ENCODE measurements at regions not wholly inside any gene's neighbourhood (a gene's known extent, or its start where the extent isn't known, plus 50 kb on each side); places are given as distances from the start of the nearest gene placed in this dataset.

DNA sequence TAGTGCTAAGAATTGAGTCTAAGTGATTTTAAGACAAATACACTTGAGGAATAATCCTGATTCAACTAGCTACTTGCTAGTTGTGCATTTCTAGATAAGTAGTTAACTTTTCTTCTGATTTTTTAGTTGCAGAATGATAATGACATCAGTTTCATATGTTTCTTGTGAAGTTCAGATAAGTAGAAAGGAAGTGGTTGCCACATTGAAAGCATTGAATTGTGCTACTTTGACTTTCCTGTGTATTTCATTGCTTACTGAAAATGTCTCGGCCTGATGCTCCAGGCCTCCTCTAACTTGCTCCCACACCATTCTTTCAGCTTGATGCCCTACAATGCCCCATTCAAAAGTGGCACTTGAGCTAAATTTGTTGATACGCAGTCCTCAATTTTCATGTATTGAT, 980.0 kb downstream of the TMTC2 start:
- H3K4me1 ChIP-seq (ENCODE audit: control insufficient read depth in 2 of 2, insufficient read depth in 2 of 2, low read length in 2 of 2), result no peaks in the 10 kb centered on the region
- DNase-seq (no peak), ATAC-seq (no peak)
- Mint-ChIP-seq H3K9me3 (peaks cover 0 to 6% (median 0%) of the 10 kb centered on the region in 11 donors), H3K4me1 (no peaks in the 10 kb centered on the region), H3K27me3 (no peaks in the 10 kb centered on the region), H3K36me3 (no peaks in the 10 kb centered on the region), H3K4me3 (no peak overlapping the region), H3K27ac (no peak overlapping the region)
- CTCF ChIA-PET, result no interaction called here
- no peaks in the 10 kb centered on the region for H3K27me3 ChIP-seq (ENCODE audit: control insufficient read depth in 2 of 2, insufficient read depth in 2 of 2, low read length in 2 of 2)
- no peaks in the 10 kb centered on the region for H3K9me3 ChIP-seq (ENCODE audit: control insufficient read depth in 2 of 3, low read length in 3 of 3)
- POLR2A ChIA-PET, result no interaction called here
- no peaks in the 10 kb centered on the region for H3K36me3 ChIP-seq (ENCODE audit: control insufficient read depth in 2 of 3, insufficient read depth in 3 of 3, low read length in 3 of 3)
- intact Hi-C loops (cut with micrococcal nuclease), result no loop called here
- no peak overlapping the region for H3K27ac ChIP-seq (ENCODE audit: low read depth, low read length)
- H3K4me3 ChIP-seq (ENCODE audit: low read length), result no peak overlapping the region

- Mint-ChIP-seq H3K4me3 (no peak overlapping the region), H3K36me3 (no peaks in the 10 kb centered on the region), H3K27me3 (no peaks in the 10 kb centered on the region), H3K4me1 (no peaks in the 10 kb centered on the region), H3K9me3 (peaks cover 0 to 7% (median 0%) of the 10 kb centered on the region in 11 donors), H3K27ac (no peak overlapping the region)
- CTCF ChIA-PET, result no interaction called here
- Histone ChIP-seq H3K27ac (ENCODE audit: low read depth, low read length) (no peak overlapping the region), H3K4me1 (ENCODE audit: control insufficient read depth in 2 of 2, insufficient read depth in 2 of 2, low read length in 2 of 2) (no peaks in the 10 kb centered on the region), H3K36me3 (ENCODE audit: control insufficient read depth in 2 of 3, insufficient read depth in 3 of 3, low read length in 3 of 3) (no peaks in the 10 kb centered on the region), H3K9me3 (ENCODE audit: control insufficient read depth in 2 of 3, low read length in 3 of 3) (no peaks in the 10 kb centered on the region), H3K4me3 (ENCODE audit: low read length) (no peak overlapping the region), H3K27me3 (ENCODE audit: control insufficient read depth in 2 of 2, insufficient read depth in 2 of 2, low read length in 2 of 2) (no peaks in the 10 kb centered on the region)
- intact Hi-C loops (cut with micrococcal nuclease), result no loop called here
- DNase-seq (no peak), ATAC-seq (no peak)
- POLR2A ChIA-PET, result no interaction called here
Observed at GRCh38 chr12:83665634-83666218, 979.0 kb downstream of the TMTC2 start.

DNA sequence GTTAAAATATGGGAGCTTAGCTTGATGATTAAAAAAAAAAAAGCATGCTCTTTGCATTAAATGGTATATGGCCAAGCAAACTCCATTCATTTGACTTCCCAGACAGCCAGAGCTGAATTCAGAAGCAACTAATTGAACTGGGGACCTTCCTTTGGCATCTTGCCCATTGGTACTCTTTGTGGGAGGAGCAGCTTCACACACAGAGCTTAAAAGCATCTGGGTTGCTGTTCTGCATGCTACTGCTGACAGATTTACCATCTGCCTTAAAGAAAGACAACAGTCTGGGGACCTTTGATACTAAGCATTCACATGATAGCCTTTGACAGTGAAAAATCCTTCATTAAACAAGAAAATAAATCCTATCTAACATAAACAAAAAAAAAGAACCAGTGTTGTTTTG, 977.9 kb downstream of the TMTC2 start:
- DNase-seq, result no peak
- Histone ChIP-seq H3K4me1 (ENCODE audit: control insufficient read depth in 2 of 2, insufficient read depth in 2 of 2, low read length in 2 of 2) (no peaks in the 10 kb centered on the region), H3K27ac (ENCODE audit: low read depth, low read length) (no peak overlapping the region), H3K9me3 (ENCODE audit: control insufficient read depth in 2 of 3, low read length in 3 of 3) (no peaks in the 10 kb centered on the region), H3K27me3 (ENCODE audit: control insufficient read depth in 2 of 2, insufficient read depth in 2 of 2, low read length in 2 of 2) (no peaks in the 10 kb centered on the region), H3K36me3 (ENCODE audit: control insufficient read depth in 2 of 3, insufficient read depth in 3 of 3, low read length in 3 of 3) (no peaks in the 10 kb centered on the region), H3K4me3 (ENCODE audit: low read length) (no peak overlapping the region)
- no peak overlapping the region for H3K4me3 Mint-ChIP-seq
- H3K27me3 Mint-ChIP-seq, result no peaks in the 10 kb centered on the region
- ChIA-PET CTCF (no interaction called here), POLR2A (no interaction called here)
- no peak for ATAC-seq
- H3K36me3 Mint-ChIP-seq, result no peaks in the 10 kb centered on the region
- H3K9me3 Mint-ChIP-seq, result peaks cover 0 to 7% (median 0%) of the 10 kb centered on the region in 11 donors
- H3K27ac Mint-ChIP-seq, result no peak overlapping the region
- no peaks in the 10 kb centered on the region for H3K4me1 Mint-ChIP-seq
- intact Hi-C loops (cut with micrococcal nuclease), result no loop called here

- ChIA-PET CTCF (no interaction called here), POLR2A (no interaction called here)
- no peak overlapping the region for H3K4me3 Mint-ChIP-seq
- Histone ChIP-seq H3K27ac (ENCODE audit: low read depth, low read length) (no peak overlapping the region), H3K4me1 (ENCODE audit: control insufficient read depth in 2 of 2, insufficient read depth in 2 of 2, low read length in 2 of 2) (no peaks in the 10 kb centered on the region), H3K9me3 (ENCODE audit: control insufficient read depth in 2 of 3, low read length in 3 of 3) (no peaks in the 10 kb centered on the region), H3K36me3 (ENCODE audit: control insufficient read depth in 2 of 3, insufficient read depth in 3 of 3, low read length in 3 of 3) (no peaks in the 10 kb centered on the region), H3K27me3 (ENCODE audit: control insufficient read depth in 2 of 2, insufficient read depth in 2 of 2, low read length in 2 of 2) (no peaks in the 10 kb centered on the region), H3K4me3 (ENCODE audit: low read length) (no peak overlapping the region)
- H3K36me3 Mint-ChIP-seq, result no peaks in the 10 kb centered on the region
- H3K27me3 Mint-ChIP-seq, result no peaks in the 10 kb centered on the region
- DNase-seq, result no peak
- no peak for ATAC-seq
- H3K27ac Mint-ChIP-seq, result no peak overlapping the region
- peaks cover 0 to 7% (median 0%) of the 10 kb centered on the region in 11 donors for H3K9me3 Mint-ChIP-seq
- intact Hi-C loops (cut with micrococcal nuclease), result no loop called here
- no peaks in the 10 kb centered on the region for H3K4me1 Mint-ChIP-seq
Observed at GRCh38 chr12:83660727-83661358, 974.1 kb downstream of the TMTC2 start.

DNA sequence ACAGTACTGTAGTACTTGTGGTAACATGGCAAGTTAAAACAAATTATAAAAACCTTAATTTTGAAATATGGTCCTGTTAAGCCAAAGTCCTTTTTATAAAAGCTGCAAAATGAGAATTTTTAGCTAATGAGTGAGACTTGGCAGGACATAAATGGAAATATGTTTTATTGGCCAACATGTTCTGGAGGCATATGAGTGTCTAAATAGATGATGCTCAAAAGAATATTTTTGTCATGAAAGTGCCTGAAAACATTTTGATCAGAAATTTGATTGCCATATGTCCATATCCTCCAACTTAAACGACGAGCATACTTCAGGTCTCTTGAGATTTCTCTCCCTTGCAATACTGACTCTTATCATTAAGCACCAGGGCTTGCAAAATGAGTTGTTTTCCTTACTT, 972.6 kb downstream of the TMTC2 start:
- no peak overlapping the region for H3K27ac ChIP-seq (ENCODE audit: low read depth, low read length)
- no peak overlapping the region for H3K4me3 ChIP-seq (ENCODE audit: low read length)
- ChIA-PET CTCF (no interaction called here), POLR2A (no interaction called here)
- no peak for ATAC-seq
- no peaks in the 10 kb centered on the region for H3K36me3 ChIP-seq (ENCODE audit: control insufficient read depth in 2 of 3, insufficient read depth in 3 of 3, low read length in 3 of 3)
- Mint-ChIP-seq H3K27ac (no peak overlapping the region), H3K4me1 (no peaks in the 10 kb centered on the region), H3K9me3 (peaks cover 0 to 11% (median 0%) of the 10 kb centered on the region in 11 donors), H3K4me3 (no peak overlapping the region), H3K27me3 (no peaks in the 10 kb centered on the region), H3K36me3 (no peaks in the 10 kb centered on the region)
- H3K9me3 ChIP-seq (ENCODE audit: control insufficient read depth in 2 of 3, low read length in 3 of 3), result no peaks in the 10 kb centered on the region
- no peaks in the 10 kb centered on the region for H3K4me1 ChIP-seq (ENCODE audit: control insufficient read depth in 2 of 2, insufficient read depth in 2 of 2, low read length in 2 of 2)
- H3K27me3 ChIP-seq (ENCODE audit: control insufficient read depth in 2 of 2, insufficient read depth in 2 of 2, low read length in 2 of 2), result no peaks in the 10 kb centered on the region
- DNase-seq, result no peak
- intact Hi-C loops (cut with micrococcal nuclease), result no loop called here

GRCh38 chr12:83656004-83656403, 969.3 kb downstream of the TMTC2 start:
- Mint-ChIP-seq H3K27ac (no peak overlapping the region), H3K27me3 (no peaks in the 10 kb centered on the region), H3K4me1 (no peaks in the 10 kb centered on the region), H3K36me3 (no peaks in the 10 kb centered on the region), H3K9me3 (peaks cover 0 to 16% (median 4%) of the 10 kb centered on the region in 11 donors), H3K4me3 (no peak overlapping the region)
- no peak for DNase-seq
- Histone ChIP-seq H3K27me3 (ENCODE audit: control insufficient read depth in 2 of 2, insufficient read depth in 2 of 2, low read length in 2 of 2) (no peaks in the 10 kb centered on the region), H3K9me3 (ENCODE audit: control insufficient read depth in 2 of 3, low read length in 3 of 3) (no peaks in the 10 kb centered on the region), H3K36me3 (ENCODE audit: control insufficient read depth in 2 of 3, insufficient read depth in 3 of 3, low read length in 3 of 3) (no peaks in the 10 kb centered on the region), H3K27ac (ENCODE audit: low read depth, low read length) (no peak overlapping the region), H3K4me1 (ENCODE audit: control insufficient read depth in 2 of 2, insufficient read depth in 2 of 2, low read length in 2 of 2) (no peaks in the 10 kb centered on the region), H3K4me3 (ENCODE audit: low read length) (no peak overlapping the region)
- no peak for ATAC-seq
- intact Hi-C loops (cut with micrococcal nuclease), result no loop called here
- CTCF ChIA-PET, result no interaction called here
- POLR2A ChIA-PET, result no interaction called here

DNA sequence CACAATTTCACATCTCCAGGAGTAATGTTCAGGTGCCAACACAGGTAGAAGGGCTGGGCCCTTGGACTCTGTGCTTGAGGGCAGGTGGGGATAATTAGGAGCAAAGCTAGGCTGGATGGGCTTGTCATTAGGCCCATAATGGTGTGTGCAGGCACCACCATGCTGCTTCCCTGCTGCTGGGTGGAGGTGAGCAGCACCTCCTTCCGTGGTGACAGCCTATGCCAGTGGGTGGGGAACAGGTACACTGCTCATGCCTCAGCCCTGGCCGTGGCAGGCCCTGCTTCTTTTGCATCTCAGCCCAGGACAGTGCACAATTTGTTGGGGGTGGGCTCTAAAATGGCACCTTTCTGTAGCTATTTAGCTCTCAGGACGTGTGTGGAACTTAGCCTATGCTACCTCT, 955.5 kb downstream of the TMTC2 start:
- H3K36me3 ChIP-seq (ENCODE audit: control insufficient read depth in 2 of 3, insufficient read depth in 3 of 3, low read length in 3 of 3), result no peaks in the 10 kb centered on the region
- no peak overlapping the region for H3K4me3 ChIP-seq (ENCODE audit: low read length)
- ChIA-PET CTCF (no interaction called here), POLR2A (no interaction called here)
- Mint-ChIP-seq H3K9me3 (peaks cover 0 to 15% (median 5%) of the 10 kb centered on the region in 11 donors), H3K36me3 (no peaks in the 10 kb centered on the region), H3K4me1 (no peaks in the 10 kb centered on the region), H3K27me3 (peaks cover 0 to 6% (median 0%) of the 10 kb centered on the region in 5 donors), H3K4me3 (no peak overlapping the region), H3K27ac (no peak overlapping the region)
- no peaks in the 10 kb centered on the region for H3K27me3 ChIP-seq (ENCODE audit: control insufficient read depth in 2 of 2, insufficient read depth in 2 of 2, low read length in 2 of 2)
- intact Hi-C loops (cut with micrococcal nuclease), result no loop called here
- DNase-seq (no peak), ATAC-seq (no peak)
- H3K9me3 ChIP-seq (ENCODE audit: control insufficient read depth in 2 of 3, low read length in 3 of 3), result no peaks in the 10 kb centered on the region
- no peaks in the 10 kb centered on the region for H3K4me1 ChIP-seq (ENCODE audit: control insufficient read depth in 2 of 2, insufficient read depth in 2 of 2, low read length in 2 of 2)
- no peak overlapping the region for H3K27ac ChIP-seq (ENCODE audit: low read depth, low read length)
